WTC11 (cell line): ENCODE measurements at regions not wholly inside any gene's neighbourhood (a gene's known extent, or its start where the extent isn't known, plus 50 kb on each side); places are given as distances from the start of the nearest gene placed in this dataset.

Experiments
- ATAC-seq: fragments of 200-7000 bp; cut with Tn5 transposase; 2 replicates; pipeline ENCODE4 v1.10.0; 2021; ENCODE audit warnings: mild to moderate bottlenecking, moderate library complexity
- CTCF ChIA-PET: fragments of 300-600 bp; sonication (Branson Sonifier 250); formaldehyde crosslinking; loops from one replicate; lab custom pipeline; 2021; ENCODE audit warnings: antibody characterized with exemption; lab: Charles Lee
- POLR2A ChIA-PET: fragments of 350-600 bp; sonication (Branson Sonifier 250); formaldehyde crosslinking; loops from one replicate; lab custom pipeline; 2021; ENCODE audit warnings: antibody characterized with exemption; lab: Charles Lee
- DNase-seq: peaks from one replicate; pipeline ENCODE4 v3.0.0; 2021; ENCODE audit warnings: low spot score
- H3K27ac Mint-ChIP-seq: 2 replicates; pipeline ENCODE4 v1.8.0; 2021; ENCODE audit warnings: mixed read lengths
- H3K27me3 Mint-ChIP-seq: 2 replicates; pipeline ENCODE4 v1.8.0; 2021; ENCODE audit warnings: low read depth, mild to moderate bottlenecking, moderate library complexity, mixed read lengths
- H3K36me3 Mint-ChIP-seq: 2 replicates; pipeline ENCODE4 v1.8.0; 2021; ENCODE audit warnings: mixed read lengths
- H3K4me1 Mint-ChIP-seq: 2 replicates; pipeline ENCODE4 v1.8.0; 2022; ENCODE audit warnings: mixed read lengths
- H3K4me3 Mint-ChIP-seq: 2 replicates; pipeline ENCODE4 v1.8.0; 2021; ENCODE audit warnings: mild to moderate bottlenecking, moderate library complexity, mixed read lengths
- H3K9me3 Mint-ChIP-seq: 2 replicates; pipeline ENCODE4 v1.8.0; 2021; ENCODE audit warnings: mixed read lengths
- AFF4 ChIP-seq: sonication (generic); formaldehyde crosslinking; IDR thresholded peaks from 2 replicates; pipeline ENCODE4 v1.8.1; 2023; ENCODE audit warnings: mild to moderate bottlenecking, missing genetic modification reagents, borderline replicate concordance
- AR ChIP-seq: fragments of 250-450 bp; sonication (Bioruptor Pico); IDR thresholded peaks from 2 replicates; pipeline ENCODE4 v1.9.0; 2021; ENCODE audit warnings: mild to moderate bottlenecking
- ATF3 ChIP-seq: sonication (generic); formaldehyde crosslinking; conservative IDR thresholded peaks from 2 replicates; pipeline ENCODE4 v1.8.1; 2022; ENCODE audit warnings: mild to moderate bottlenecking, missing genetic modification reagents
- ATF6 ChIP-seq: sonication (generic); formaldehyde crosslinking; IDR thresholded peaks from 2 replicates; pipeline ENCODE4 v1.8.1; 2023; ENCODE audit warnings: mild to moderate bottlenecking, missing genetic modification reagents
- E2F5 ChIP-seq: sonication (generic); formaldehyde crosslinking; IDR thresholded peaks from 2 replicates; pipeline ENCODE4 v1.8.1; 2022; ENCODE audit warnings: mild to moderate bottlenecking, moderate library complexity, missing genetic modification reagents
- EMX1 ChIP-seq: fragments of 250-450 bp; sonication (Bioruptor Pico); IDR thresholded peaks from 2 replicates; pipeline ENCODE4 v1.8.0; 2021; ENCODE audit warnings: mild to moderate bottlenecking
- FOXK1 ChIP-seq: sonication (generic); formaldehyde crosslinking; IDR thresholded peaks from 2 replicates; pipeline ENCODE4 v1.8.0; 2022; ENCODE audit warnings: mild to moderate bottlenecking, moderate library complexity, missing genetic modification reagents
- FOXP1 ChIP-seq: sonication (generic); formaldehyde crosslinking; IDR thresholded peaks from 2 replicates; pipeline ENCODE4 v1.8.0; 2022; ENCODE audit warnings: missing genetic modification reagents, mild to moderate bottlenecking, moderate library complexity, borderline replicate concordance
- GRHL2 ChIP-seq: fragments of 250-450 bp; sonication (Bioruptor Pico); IDR thresholded peaks from 2 replicates; pipeline ENCODE4 v1.8.0; 2022; ENCODE audit warnings: mild to moderate bottlenecking, moderate library complexity; ENCODE audit not compliant: insufficient replicate concordance, severe bottlenecking
- JUN ChIP-seq: sonication (generic); formaldehyde crosslinking; IDR thresholded peaks from 2 replicates; pipeline ENCODE4 v1.8.0; 2023; ENCODE audit warnings: mild to moderate bottlenecking, missing genetic modification reagents
- PREB ChIP-seq: sonication (generic); formaldehyde crosslinking; IDR thresholded peaks from 2 replicates; pipeline ENCODE4 v1.8.1; 2022; ENCODE audit warnings: mild to moderate bottlenecking, missing genetic modification reagents, moderate library complexity, borderline replicate concordance
- RELA ChIP-seq: sonication (generic); formaldehyde crosslinking; IDR thresholded peaks from 2 replicates; pipeline ENCODE4 v1.8.1; 2022; ENCODE audit warnings: missing genetic modification reagents, mild to moderate bottlenecking, borderline replicate concordance
- SMAD4 ChIP-seq: sonication (generic); formaldehyde crosslinking; IDR thresholded peaks from 2 replicates; pipeline ENCODE4 v1.8.0; 2022; ENCODE audit warnings: mild to moderate bottlenecking, missing genetic modification reagents
- TCF7 ChIP-seq: sonication (generic); formaldehyde crosslinking; IDR thresholded peaks from 2 replicates; pipeline ENCODE4 v1.8.0; 2022; ENCODE audit warnings: mild to moderate bottlenecking, low read depth, missing genetic modification reagents, moderate library complexity
- TP53 ChIP-seq: sonication (generic); formaldehyde crosslinking; IDR thresholded peaks from 2 replicates; pipeline ENCODE4 v1.8.1; 2023; ENCODE audit warnings: mild to moderate bottlenecking, missing genetic modification reagents
- ZBTB21 ChIP-seq: sonication (generic); formaldehyde crosslinking; IDR thresholded peaks from 2 replicates; pipeline ENCODE4 v1.8.1; 2023; ENCODE audit warnings: mild to moderate bottlenecking, missing genetic modification reagents, borderline replicate concordance
- ZNF219 ChIP-seq: sonication (generic); formaldehyde crosslinking; IDR thresholded peaks from 2 replicates; pipeline ENCODE4 v1.8.0; 2023; ENCODE audit warnings: missing genetic modification reagents, mild to moderate bottlenecking, borderline replicate concordance
- ZNF232 ChIP-seq: sonication (generic); formaldehyde crosslinking; IDR thresholded peaks from 2 replicates; pipeline ENCODE4 v1.8.0; 2022; ENCODE audit warnings: mild to moderate bottlenecking, missing genetic modification reagents
- ZNF317 ChIP-seq: sonication (generic); formaldehyde crosslinking; IDR thresholded peaks from 2 replicates; pipeline ENCODE4 v1.8.1; 2023; ENCODE audit warnings: low read depth, mild to moderate bottlenecking, moderate library complexity, missing genetic modification reagents, borderline replicate concordance
- ZNF416 ChIP-seq: fragments of 250-450 bp; sonication (Bioruptor Pico); IDR thresholded peaks from 2 replicates; pipeline ENCODE4 v1.9.0; 2021; ENCODE audit warnings: mild to moderate bottlenecking, inconsistent platforms
- ZNF512 ChIP-seq: sonication (generic); formaldehyde crosslinking; IDR thresholded peaks from 2 replicates; pipeline ENCODE4 v1.8.1; 2022; ENCODE audit warnings: missing genetic modification reagents, borderline replicate concordance

GRCh38 chr2:187874786-187875185 lies 320.6 kb upstream of the TFPI start (continued):
- TF ChIP-seq AR (no peak), ATF6 (CRISPR knock-in tag) (no peak), EMX1 (CRISPR knock-in tag) (no peak), TP53 (no peak), ZNF416 (CRISPR knock-in tag) (no peak), ZNF317 (CRISPR knock-in tag) (no peak), E2F5 (no peak), JUN (CRISPR knock-in tag) (no peak)
- TF ChIP-seq, all 79 proteins: peak for 0

- POLR2A ChIA-PET, result no interaction called here
- Mint-ChIP-seq H3K4me1 (peaks cover 14% of the 10 kb centered on the region), H3K27ac (peak overlapping the region; percentile 17; the same call in 1 of the 2 replicates), H3K4me3 (no peak overlapping the region), H3K9me3 (no peaks in the 10 kb centered on the region), H3K27me3 (no peaks in the 10 kb centered on the region), H3K36me3 (no peaks in the 10 kb centered on the region)
- CTCF ChIA-PET, result no interaction called here
- ATAC-seq, result no peak
- DNase-seq, result no peak
- TF ChIP-seq ZNF219 (CRISPR knock-in tag), result no peak
- no peak for TF ChIP-seq AFF4 (CRISPR knock-in tag)
- TF ChIP-seq ATF3 (CRISPR knock-in tag), result no peak
- no peak for TF ChIP-seq RELA (CRISPR knock-in tag)
- TF ChIP-seq ZNF232 (CRISPR knock-in tag), result no peak
- TF ChIP-seq SMAD4, result no peak
- no peak for TF ChIP-seq PREB (CRISPR knock-in tag)
- TF ChIP-seq ZBTB21 (CRISPR knock-in tag), result no peak
- no peak for TF ChIP-seq FOXK1 (CRISPR knock-in tag)
- TF ChIP-seq GRHL2 (CRISPR knock-in tag), result no peak
- TF ChIP-seq ZNF512 (CRISPR knock-in tag), result no peak
- TF ChIP-seq TCF7, result no peak
- TF ChIP-seq FOXP1 (CRISPR knock-in tag), result no peak
Observed at GRCh38 chr2:187875261-187876141, 321.3 kb upstream of the TFPI start.
